LNCaP clone FGC (cell line): ENCODE measurements at regions not wholly inside any gene's neighbourhood (a gene's known extent, or its start where the extent isn't known, plus 50 kb on each side); places are given as distances from the start of the nearest gene placed in this dataset.

Source experiments
- DNase-seq: peaks from one replicate; pipeline ENCODE4 v3.0.0-alpha.2; 2011; ENCODE audit warnings: low read depth
- H3K4me3 ChIP-seq: 2 replicates; pipeline ENCODE4 v1.5.1; 2011; ENCODE audit warnings: mild to moderate bottlenecking, low read depth, low read length, control low read depth
- TF ChIP-seq, protein P1 (sequence below): IDR thresholded peaks from 2 replicates; pipeline ENCODE4 v1.5.1; 2012; ENCODE audit warnings: mild to moderate bottlenecking; ENCODE audit not compliant: control insufficient read depth, insufficient read depth; ENCODE audit errors: extremely low read depth

DNA sequence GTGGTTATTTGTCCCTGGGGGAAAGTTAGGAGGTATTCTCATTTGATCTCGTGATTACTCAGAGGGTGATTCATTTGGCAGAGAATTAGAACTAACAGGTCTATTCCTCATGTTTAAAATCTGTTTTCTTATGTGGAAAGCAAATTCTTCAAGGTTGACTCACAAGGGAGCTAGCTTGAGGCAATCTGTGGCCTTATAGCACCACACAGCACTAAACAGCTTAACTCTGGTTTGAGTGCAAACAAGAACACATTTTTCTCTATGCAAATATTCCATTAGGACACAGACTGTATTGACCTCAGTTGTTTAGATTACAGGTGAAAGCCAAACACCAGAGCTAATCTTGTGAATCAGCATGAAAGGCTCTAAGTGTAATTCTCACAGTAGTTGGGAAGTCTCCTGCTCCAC, 694.4 kb upstream of the POU3F4 start:
- TF ChIP-seq, protein P1, sequence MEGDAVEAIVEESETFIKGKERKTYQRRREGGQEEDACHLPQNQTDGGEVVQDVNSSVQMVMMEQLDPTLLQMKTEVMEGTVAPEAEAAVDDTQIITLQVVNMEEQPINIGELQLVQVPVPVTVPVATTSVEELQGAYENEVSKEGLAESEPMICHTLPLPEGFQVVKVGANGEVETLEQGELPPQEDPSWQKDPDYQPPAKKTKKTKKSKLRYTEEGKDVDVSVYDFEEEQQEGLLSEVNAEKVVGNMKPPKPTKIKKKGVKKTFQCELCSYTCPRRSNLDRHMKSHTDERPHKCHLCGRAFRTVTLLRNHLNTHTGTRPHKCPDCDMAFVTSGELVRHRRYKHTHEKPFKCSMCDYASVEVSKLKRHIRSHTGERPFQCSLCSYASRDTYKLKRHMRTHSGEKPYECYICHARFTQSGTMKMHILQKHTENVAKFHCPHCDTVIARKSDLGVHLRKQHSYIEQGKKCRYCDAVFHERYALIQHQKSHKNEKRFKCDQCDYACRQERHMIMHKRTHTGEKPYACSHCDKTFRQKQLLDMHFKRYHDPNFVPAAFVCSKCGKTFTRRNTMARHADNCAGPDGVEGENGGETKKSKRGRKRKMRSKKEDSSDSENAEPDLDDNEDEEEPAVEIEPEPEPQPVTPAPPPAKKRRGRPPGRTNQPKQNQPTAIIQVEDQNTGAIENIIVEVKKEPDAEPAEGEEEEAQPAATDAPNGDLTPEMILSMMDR, result no peak
- no peak overlapping the region for H3K4me3 ChIP-seq
- DNase-seq, result peak; percentile 77

DNA sequence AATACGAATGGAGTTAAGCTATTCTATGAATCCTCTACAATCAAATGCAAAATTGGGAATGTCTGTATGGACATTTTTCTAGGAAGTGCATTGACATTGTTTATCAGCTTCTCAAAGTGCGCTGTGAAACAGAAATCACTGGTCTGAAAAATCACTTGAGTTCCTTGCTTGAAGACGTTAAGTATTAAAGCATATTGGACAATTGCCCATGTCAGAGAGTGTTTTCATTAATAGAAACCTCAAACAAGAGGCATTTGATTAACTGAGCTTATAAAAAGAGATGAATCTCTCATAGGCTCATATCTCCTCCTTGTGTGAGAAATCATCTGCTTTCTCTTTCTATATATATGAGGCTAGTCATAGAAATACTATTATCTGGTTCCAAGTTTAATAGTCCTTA, 692.1 kb upstream of the POU3F4 start:
- no peak overlapping the region for H3K4me3 ChIP-seq
- DNase-seq, result no peak
- TF ChIP-seq, protein P1, result no peak

DNA sequence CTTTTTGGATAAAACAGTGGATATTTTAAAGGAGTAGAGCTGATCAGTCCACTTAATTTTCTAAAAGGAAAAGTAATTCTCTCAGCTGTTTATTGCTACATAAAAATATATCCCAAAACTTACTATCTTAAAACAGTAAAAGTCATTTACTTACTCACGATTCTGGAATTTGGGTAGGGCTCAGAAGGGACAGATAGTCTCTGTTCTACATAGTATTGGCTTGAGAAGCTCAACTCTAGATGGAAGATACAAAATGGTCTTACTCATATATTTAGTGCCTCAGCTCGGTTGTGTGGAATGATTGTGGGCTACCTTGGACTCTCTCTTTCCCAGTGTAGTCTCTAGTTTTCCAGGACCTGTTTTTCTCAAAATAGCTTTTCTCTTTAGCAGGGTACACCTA, 691.5 kb upstream of the POU3F4 start:
- TF ChIP-seq, protein P1, result no peak
- no peak for DNase-seq

DNA sequence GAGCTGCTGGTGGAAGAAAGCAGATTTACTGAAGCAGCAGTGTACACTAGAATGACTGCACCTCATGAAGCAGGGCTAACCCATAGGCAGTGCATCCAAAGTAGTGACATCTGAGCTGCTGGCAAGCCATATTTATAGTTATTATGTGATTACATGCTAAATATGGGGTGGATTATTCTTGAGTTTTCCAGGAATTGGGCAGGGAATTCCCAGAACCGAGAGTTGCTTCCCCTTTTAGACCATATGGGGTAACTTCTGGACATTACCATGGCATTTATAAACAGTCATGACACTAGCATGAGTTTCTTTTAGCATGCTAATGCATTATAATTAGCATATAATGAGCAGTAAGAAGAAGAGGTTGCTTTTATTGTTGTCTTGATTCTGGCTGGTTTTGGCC, 665.8 kb upstream of the POU3F4 start:
- DNase-seq, result no peak
- TF ChIP-seq, protein P1, result no peak
- H3K4me3 ChIP-seq, result no peak overlapping the region

More for the DNA sequence above, 691.5 kb upstream of the POU3F4 start:
- H3K4me3 ChIP-seq, result no peak overlapping the region

DNA sequence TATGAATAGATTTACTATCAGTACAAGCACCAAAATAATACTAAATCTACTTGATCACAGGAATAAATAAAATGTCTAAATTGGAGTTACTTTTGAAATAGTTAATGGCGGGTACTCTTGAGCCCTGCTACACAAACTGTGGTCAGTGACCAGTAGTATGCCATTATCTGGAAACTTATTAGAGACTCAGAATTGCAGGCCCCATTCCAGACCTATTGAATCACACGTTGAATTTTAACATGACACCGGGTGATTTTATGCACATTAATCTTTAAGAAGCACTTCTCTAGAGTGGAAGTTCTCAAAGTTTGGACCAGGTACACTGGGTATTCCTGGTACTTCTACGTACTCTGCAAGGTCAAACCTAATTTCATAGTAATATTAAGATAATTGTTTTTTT, 660.0 kb upstream of the POU3F4 start:
- H3K4me3 ChIP-seq, result no peak overlapping the region
- DNase-seq, result no peak
- TF ChIP-seq, protein P1, result no peak
